Natural killer cell treated with Interleukin-12 subunit alpha and Interleukin-12 subunit beta and Interleukin-15 and Interleukin-18, amount 100 ng/mL, for 72 hours (primary cell): ENCODE measurements at regions not wholly inside any gene's neighbourhood (a gene's known extent, or its start where the extent isn't known, plus 50 kb on each side); places are given as distances from the start of the nearest gene placed in this dataset.

Source experiments
- ATAC-seq, 2 donors: fragments of 150-1000 bp; cut with Tn5 transposase in 1 of 2; sonication (Bioruptor Pico), chemical (Tn5 transposase) in 1 of 2; 2 replicates each; pipeline ENCODE4 v1.10.0; 2021
- DNase-seq: peaks from one replicate; pipeline ENCODE4 v3.0.0; 2022; ENCODE audit warnings: low spot score
- H3K27ac Mint-ChIP-seq, 2 donors: 1 replicate in 1 of 2; 2 replicates in 1 of 2; pipeline ENCODE4 v1.8.0; 2022; ENCODE audit warnings: mixed read lengths in 2 of 2, mild to moderate bottlenecking in 1 of 2, moderate library complexity in 1 of 2
- H3K27me3 Mint-ChIP-seq, 2 donors: 1 replicate in 1 of 2; 2 replicates in 1 of 2; pipeline ENCODE4 v1.8.0; 2022; ENCODE audit warnings: mixed read lengths in 2 of 2
- H3K36me3 Mint-ChIP-seq: one replicate; pipeline ENCODE4 v1.8.0; 2022; ENCODE audit warnings: mixed read lengths
- H3K4me1 Mint-ChIP-seq, 2 donors: 1 replicate in 1 of 2; 2 replicates in 1 of 2; pipeline ENCODE4 v1.8.0; 2022; ENCODE audit warnings: low read depth in 2 of 2, mixed read lengths in 2 of 2, mild to moderate bottlenecking in 1 of 2
- H3K4me3 Mint-ChIP-seq: one replicate; pipeline ENCODE4 v1.8.0; 2022; ENCODE audit warnings: mixed read lengths
- H3K9me3 Mint-ChIP-seq: 2 replicates; pipeline ENCODE4 v1.8.0; 2022; ENCODE audit warnings: mixed read lengths

- no peak for ATAC-seq
- DNase-seq, result no peak
- no peak overlapping the region for H3K4me3 Mint-ChIP-seq
- no peaks in the 10 kb centered on the region for H3K36me3 Mint-ChIP-seq
- H3K27me3 Mint-ChIP-seq, result peaks cover 10 to 28% of the 10 kb centered on the region in 2 donors
- no peaks in the 10 kb centered on the region for H3K9me3 Mint-ChIP-seq
- no peak overlapping the region for H3K27ac Mint-ChIP-seq
- no peaks in the 10 kb centered on the region for H3K4me1 Mint-ChIP-seq
These were observed 216.6 kb upstream of the LHX5 start for GRCh38 chr12:113688313-113688712.

- H3K27ac Mint-ChIP-seq, result no peak overlapping the region
- no peak overlapping the region for H3K4me3 Mint-ChIP-seq
- H3K27me3 Mint-ChIP-seq, result peaks cover 2 to 16% of the 10 kb centered on the region in 2 donors
- ATAC-seq (no peak), DNase-seq (no peak)
- H3K4me1 Mint-ChIP-seq, result no peaks in the 10 kb centered on the region
- H3K9me3 Mint-ChIP-seq, result no peaks in the 10 kb centered on the region
- H3K36me3 Mint-ChIP-seq, result no peaks in the 10 kb centered on the region
These were observed 213.5 kb upstream of the LHX5 start for GRCh38 chr12:113684908-113685782.

- Mint-ChIP-seq H3K36me3 (no peaks in the 10 kb centered on the region), H3K4me3 (no peak overlapping the region), H3K27ac (no peak overlapping the region), H3K4me1 (no peaks in the 10 kb centered on the region), H3K9me3 (no peaks in the 10 kb centered on the region), H3K27me3 (peaks cover 2 to 13% of the 10 kb centered on the region in 2 donors)
- ATAC-seq, result no peak
- DNase-seq, result no peak
These were observed 212.6 kb upstream of the LHX5 start for GRCh38 chr12:113684053-113684907.

- Mint-ChIP-seq H3K4me3 (no peak overlapping the region), H3K36me3 (no peaks in the 10 kb centered on the region), H3K27ac (no peak overlapping the region), H3K9me3 (no peaks in the 10 kb centered on the region), H3K4me1 (no peaks in the 10 kb centered on the region), H3K27me3 (peaks cover 2 to 13% of the 10 kb centered on the region in 2 donors)
- ATAC-seq (no peak), DNase-seq (no peak)
These were observed 211.9 kb upstream of the LHX5 start for GRCh38 chr12:113683574-113683973.

- no peak overlapping the region for H3K27ac Mint-ChIP-seq
- H3K4me1 Mint-ChIP-seq, result no peaks in the 10 kb centered on the region
- ATAC-seq (no peak), DNase-seq (no peak)
- H3K36me3 Mint-ChIP-seq, result no peaks in the 10 kb centered on the region
- no peak overlapping the region for H3K4me3 Mint-ChIP-seq
- H3K27me3 Mint-ChIP-seq, result peaks cover 5 to 20% of the 10 kb centered on the region in 2 donors
- no peaks in the 10 kb centered on the region for H3K9me3 Mint-ChIP-seq
These were observed 209.2 kb upstream of the LHX5 start for GRCh38 chr12:113680868-113681267.

GRCh38 chr12:113678223-113679119 is 206.8 kb upstream of the LHX5 start:
- Mint-ChIP-seq H3K4me3 (no peak overlapping the region), H3K27me3 (peaks cover 9 to 23% of the 10 kb centered on the region in 2 donors), H3K36me3 (no peaks in the 10 kb centered on the region), H3K9me3 (no peaks in the 10 kb centered on the region), H3K27ac (no peak overlapping the region), H3K4me1 (no peaks in the 10 kb centered on the region)
- no peak for ATAC-seq
- DNase-seq, result no peak

- ATAC-seq (peak in 1 of 2 donors; percentile 8), DNase-seq (no peak)
- no peaks in the 10 kb centered on the region for H3K36me3 Mint-ChIP-seq
- no peaks in the 10 kb centered on the region for H3K9me3 Mint-ChIP-seq
- H3K4me1 Mint-ChIP-seq, result no peaks in the 10 kb centered on the region
- H3K27ac Mint-ChIP-seq, result no peak overlapping the region
- H3K4me3 Mint-ChIP-seq, result no peak overlapping the region
- H3K27me3 Mint-ChIP-seq, result peaks cover 14 to 27% of the 10 kb centered on the region in 2 donors
These were observed 204.9 kb upstream of the LHX5 start for GRCh38 chr12:113676547-113676946.

- H3K27me3 Mint-ChIP-seq, result peaks cover 16 to 27% of the 10 kb centered on the region in 2 donors
- H3K4me1 Mint-ChIP-seq, result no peaks in the 10 kb centered on the region
- H3K27ac Mint-ChIP-seq, result no peak overlapping the region
- H3K36me3 Mint-ChIP-seq, result no peaks in the 10 kb centered on the region
- H3K4me3 Mint-ChIP-seq, result no peak overlapping the region
- no peaks in the 10 kb centered on the region for H3K9me3 Mint-ChIP-seq
- no peak for ATAC-seq
- DNase-seq, result no peak
These were observed 204.4 kb upstream of the LHX5 start for GRCh38 chr12:113676117-113676516.

- Mint-ChIP-seq H3K4me3 (no peak overlapping the region), H3K27me3 (peaks cover 24 to 33% of the 10 kb centered on the region in 2 donors), H3K27ac (no peak overlapping the region), H3K9me3 (no peaks in the 10 kb centered on the region), H3K36me3 (no peaks in the 10 kb centered on the region), H3K4me1 (no peaks in the 10 kb centered on the region)
- DNase-seq, result no peak
- no peak for ATAC-seq
These were observed 203.3 kb upstream of the LHX5 start for GRCh38 chr12:113674996-113675395.

- Mint-ChIP-seq H3K27ac (no peak overlapping the region), H3K4me1 (no peaks in the 10 kb centered on the region), H3K9me3 (no peaks in the 10 kb centered on the region), H3K27me3 (peaks cover 26 to 38% of the 10 kb centered on the region in 2 donors), H3K36me3 (no peaks in the 10 kb centered on the region), H3K4me3 (no peak overlapping the region)
- ATAC-seq, result no peak
- no peak for DNase-seq
These were observed 202.6 kb upstream of the LHX5 start for GRCh38 chr12:113674302-113674701.

GRCh38 chr12:113673458-113674238 is 202.0 kb upstream of the LHX5 start:
- ATAC-seq, result no peak
- no peak overlapping the region for H3K27ac Mint-ChIP-seq
- no peaks in the 10 kb centered on the region for H3K9me3 Mint-ChIP-seq
- H3K27me3 Mint-ChIP-seq, result peaks cover 26 to 38% of the 10 kb centered on the region in 2 donors
- no peaks in the 10 kb centered on the region for H3K4me1 Mint-ChIP-seq
- no peaks in the 10 kb centered on the region for H3K36me3 Mint-ChIP-seq
- no peak for DNase-seq
- H3K4me3 Mint-ChIP-seq, result no peak overlapping the region

- peaks cover 30 to 33% of the 10 kb centered on the region in 2 donors for H3K27me3 Mint-ChIP-seq
- no peaks in the 10 kb centered on the region for H3K9me3 Mint-ChIP-seq
- H3K4me1 Mint-ChIP-seq, result no peaks in the 10 kb centered on the region
- H3K36me3 Mint-ChIP-seq, result no peaks in the 10 kb centered on the region
- ATAC-seq, result no peak
- no peak overlapping the region for H3K27ac Mint-ChIP-seq
- H3K4me3 Mint-ChIP-seq, result no peak overlapping the region
- DNase-seq, result no peak
These were observed 199.1 kb upstream of the LHX5 start for GRCh38 chr12:113670742-113671141.
